Lung (tissue), 11 donors: ENCODE measurements at regions not wholly inside any gene's neighbourhood (a gene's known extent, or its start where the extent isn't known, plus 50 kb on each side); places are given as distances from the start of the nearest gene placed in this dataset.

Experiments used
- ATAC-seq: fragments of 200-7000 bp; cut with Tn5 transposase; one replicate; pipeline ENCODE4 v1.9.1; 2020; ENCODE audit warnings: moderate number of reproducible peaks; ENCODE audit not compliant: insufficient read depth, low FRiP score
- DNase-seq, 3 donors: peaks; one replicate each; pipeline ENCODE4 v3.0.0-alpha.2; 2013 to 2017
- H3K27ac ChIP-seq, 2 donors: one replicate each; pipeline ENCODE4 v1.5.1; 2013; ENCODE audit warnings: mild to moderate bottlenecking in 2 of 2, moderate library complexity in 2 of 2, control low read depth in 1 of 2, inconsistent platforms in 1 of 2, low read depth in 1 of 2, low read length in 1 of 2
- H3K27me3 ChIP-seq, 3 donors: one replicate each; pipeline ENCODE4 v1.5.1; 2013; ENCODE audit warnings: low read length in 2 of 3; ENCODE audit not compliant: control insufficient read depth in 3 of 3, insufficient read depth in 3 of 3
- H3K36me3 ChIP-seq, 4 donors: one replicate each; pipeline ENCODE4 v1.5.1; 2013; ENCODE audit warnings: low read length in 4 of 4, mild to moderate bottlenecking in 1 of 4, moderate library complexity in 1 of 4; ENCODE audit not compliant: control insufficient read depth in 4 of 4, insufficient read depth in 4 of 4
- H3K4me1 ChIP-seq, 5 donors: one replicate each; pipeline ENCODE4 v1.5.1; 2013; ENCODE audit warnings: low read length in 5 of 5, mild to moderate bottlenecking in 2 of 5, moderate library complexity in 1 of 5; ENCODE audit not compliant: control insufficient read depth in 5 of 5, insufficient read depth in 5 of 5
- H3K4me3 ChIP-seq: one replicate; pipeline ENCODE4 v1.5.1; 2013; ENCODE audit warnings: mild to moderate bottlenecking, control low read depth, moderate library complexity
- H3K9ac ChIP-seq, 2 donors: one replicate each; pipeline ENCODE4 v1.5.1; 2013; ENCODE audit warnings: low read length in 2 of 2, control low read depth in 1 of 2; ENCODE audit not compliant: insufficient read depth in 1 of 2
- H3K9me3 ChIP-seq, 4 donors: one replicate each; pipeline ENCODE4 v1.5.1; 2013; ENCODE audit warnings: low read length in 3 of 4, mild to moderate bottlenecking in 1 of 4, moderate library complexity in 1 of 4; ENCODE audit not compliant: control insufficient read depth in 4 of 4, insufficient read depth in 3 of 4
- CTCF ChIP-seq: IDR thresholded peaks from 2 replicates; pipeline ENCODE4 v1.5.1; 2012; ENCODE audit warnings: mild to moderate bottlenecking; ENCODE audit errors: control extremely low read depth, extremely low read depth
- WGBS, 2 donors: extraction: QIAGEN DNeasy Blood & Tissue Kit; methylation state at CpG; one replicate each; pipeline ENCODE4 v1.1.7; 2013; 5-methylcytosine and 5-hydroxymethylcytosine counted together
- donor health status: control.
- donor health status: control.
- donor health status: Bipolar disorder and iron deficiency.
- donor health status: healthy.
- donor health status: DM: yes; HTN: yes; CAD: no.

GRCh38 chr3:1852950-1853349 is 245.7 kb upstream of the CNTN4 start:
- H3K9me3 ChIP-seq: no peaks in the 10 kb centered on the region
- no peak for DNase-seq
- no peak for TF ChIP-seq CTCF
- WGBS, 2 donors: 70 to 88% methylated on average over 2 of the region's 2 CpGs
- H3K4me3 ChIP-seq: no peak overlapping the region
- no peaks in the 10 kb centered on the region for H3K27me3 ChIP-seq
- H3K4me1 ChIP-seq: peaks cover 0 to 2% (median 0%) of the 10 kb centered on the region in 5 donors
- no peak for ATAC-seq
- H3K27ac ChIP-seq: no peak overlapping the region
- no peak overlapping the region for H3K9ac ChIP-seq
- no peaks in the 10 kb centered on the region for H3K36me3 ChIP-seq

- Histone ChIP-seq H3K4me1 (no peaks in the 10 kb centered on the region), H3K9ac (no peak overlapping the region), H3K36me3 (no peaks in the 10 kb centered on the region), H3K9me3 (no peaks in the 10 kb centered on the region), H3K27me3 (no peaks in the 10 kb centered on the region), H3K27ac (no peak overlapping the region), H3K4me3 (no peak overlapping the region)
- no peak for DNase-seq
- WGBS, 2 donors: 68 to 78% methylated on average over 3 of the region's 3 CpGs
- no peak for TF ChIP-seq CTCF
- ATAC-seq: no peak
Observed at GRCh38 chr3:1855841-1856240, 242.8 kb upstream of the CNTN4 start.

GRCh38 chr3:1870738-1871137 is 227.9 kb upstream of the CNTN4 start:
- Histone ChIP-seq H3K9ac (no peak overlapping the region), H3K27me3 (no peaks in the 10 kb centered on the region), H3K4me3 (no peak overlapping the region), H3K27ac (no peak overlapping the region), H3K9me3 (peaks cover 0 to under 1% (median 0%) of the 10 kb centered on the region in 4 donors), H3K4me1 (no peaks in the 10 kb centered on the region), H3K36me3 (no peaks in the 10 kb centered on the region)
- TF ChIP-seq CTCF: no peak
- DNase-seq (no peak), ATAC-seq (no peak)
- WGBS, 2 donors: 94% methylated on average over 7 of the region's 7 CpGs

GRCh38 chr3:1883534-1883933 is 215.1 kb upstream of the CNTN4 start:
- Histone ChIP-seq H3K27ac (no peak overlapping the region), H3K4me3 (no peak overlapping the region), H3K4me1 (no peaks in the 10 kb centered on the region), H3K9ac (no peak overlapping the region), H3K27me3 (no peaks in the 10 kb centered on the region), H3K36me3 (no peaks in the 10 kb centered on the region), H3K9me3 (peaks cover 0 to 5% (median 3%) of the 10 kb centered on the region in 4 donors)
- 57 to 58% methylated on average over 1 of the region's 1 CpG for WGBS, 2 donors
- DNase-seq (no peak), ATAC-seq (no peak)
- TF ChIP-seq CTCF: no peak
